Gastroesophageal sphincter (tissue), 4 donors: ENCODE measurements at regions not wholly inside any gene's neighbourhood (a gene's known extent, or its start where the extent isn't known, plus 50 kb on each side); places are given as distances from the start of the nearest gene placed in this dataset.

Experiments used
- ATAC-seq: fragments of 150-250 bp; one replicate; pipeline ENCODE4 v1.9.1; 2016; ENCODE audit warnings: mild to moderate bottlenecking, moderate library complexity
- H3K27ac ChIP-seq, 4 donors: fragments of 200-600 bp; sonication (generic) in 3 of 4; 1 replicate in 3 of 4; 2 replicates in 1 of 4; pipeline ENCODE4 v1.5.1; 2016 to 2019
- H3K27me3 ChIP-seq: fragments of 200-600 bp; sonication (generic); one replicate; pipeline ENCODE4 v1.5.1; 2019
- H3K36me3 ChIP-seq, 2 donors: fragments of 200-600 bp; sonication (generic); one replicate each; pipeline ENCODE4 v1.5.1; 2019; ENCODE audit warnings: control low read depth in 1 of 2
- H3K4me1 ChIP-seq, 3 donors: fragments of 200-600 bp; sonication (generic); 1 replicate in 2 of 3; 2 replicates in 1 of 3; pipeline ENCODE4 v1.5.1; 2016 to 2019; ENCODE audit warnings: control low read depth in 2 of 3
- H3K4me3 ChIP-seq, 2 donors: fragments of 200-600 bp; sonication (generic); one replicate each; pipeline ENCODE4 v1.5.1; 2019; ENCODE audit warnings: mild to moderate bottlenecking in 1 of 2, moderate library complexity in 1 of 2
- H3K9me3 ChIP-seq, 3 donors: fragments of 200-600 bp; sonication (generic); one replicate each; pipeline ENCODE4 v1.5.1; 2017 to 2019; ENCODE audit warnings: control low read depth in 2 of 3
- CTCF ChIP-seq, 4 experiments: fragments of 200-600 bp in 2 of 4; fragments of 450-650 bp in 2 of 4; sonication (generic) in 1 of 4; IDR thresholded peaks; one replicate each; pipeline ENCODE4 v1.5.1; 2017 to 2019; ENCODE audit warnings: antibody characterized with exemption in 4 of 4, mild to moderate bottlenecking in 2 of 4, moderate library complexity in 2 of 4
- EP300 ChIP-seq: sonication (generic); formaldehyde crosslinking; IDR thresholded peaks from one replicate; pipeline ENCODE4 v1.6.1; 2017; ENCODE audit warnings: antibody characterized with exemption, mild to moderate bottlenecking
- POLR2A ChIP-seq, 2 donors: fragments of 450-650 bp; IDR thresholded peaks; one replicate each; pipeline ENCODE4 v1.6.1; 2017; ENCODE audit warnings: antibody characterized with exemption in 2 of 2, mild to moderate bottlenecking in 2 of 2, moderate library complexity in 1 of 2
- POLR2AphosphoS5 ChIP-seq: sonication (generic); formaldehyde crosslinking; IDR thresholded peaks from one replicate; pipeline ENCODE4 v1.6.1; 2017; ENCODE audit warnings: antibody characterized with exemption
- WGBS, 2 donors: methylation state at CpG; one replicate each; pipeline ENCODE4 v1.1.5; 2018; ENCODE audit warnings: low coverage in 1 of 2; 5-methylcytosine and 5-hydroxymethylcytosine counted together

- H3K4me3 ChIP-seq: no peak overlapping the region
- ATAC-seq: no peak
- no peaks in the 10 kb centered on the region for H3K36me3 ChIP-seq
- peaks cover 0 to 30% (median 3%) of the 10 kb centered on the region in 3 donors for H3K4me1 ChIP-seq
- peaks cover 0 to 14% (median 0%) of the 10 kb centered on the region in 3 donors for H3K9me3 ChIP-seq
- H3K27me3 ChIP-seq: no peaks in the 10 kb centered on the region
- H3K27ac ChIP-seq: no peak overlapping the region
- TF ChIP-seq CTCF (IDR thresholded peaks at IDR 0.05): no peak
- no peak for TF ChIP-seq EP300
- TF ChIP-seq POLR2A (IDR thresholded peaks at IDR 0.05): no peak
- no peak for TF ChIP-seq POLR2AphosphoS5
Observed at GRCh38 chr5:123787635-123788034, 275.7 kb downstream of the CSNK1G3 start.

GRCh38 chr5:123787136-123787535 is 275.2 kb downstream of the CSNK1G3 start:
- no peak overlapping the region for H3K27ac ChIP-seq
- TF ChIP-seq POLR2A (IDR thresholded peaks at IDR 0.05) (no peak), CTCF (IDR thresholded peaks at IDR 0.05) (no peak), POLR2AphosphoS5 (no peak), EP300 (no peak)
- peaks cover 0 to 14% (median 0%) of the 10 kb centered on the region in 3 donors for H3K9me3 ChIP-seq
- H3K27me3 ChIP-seq: no peaks in the 10 kb centered on the region
- no peak for ATAC-seq
- peaks cover 0 to 30% (median 3%) of the 10 kb centered on the region in 3 donors for H3K4me1 ChIP-seq
- H3K36me3 ChIP-seq: no peaks in the 10 kb centered on the region
- 93 to 100% methylated on average over 1 of the region's 1 CpG for WGBS, 2 donors
- no peak overlapping the region for H3K4me3 ChIP-seq

GRCh38 chr5:123786411-123786810 is 274.4 kb downstream of the CSNK1G3 start:
- H3K4me1 ChIP-seq: peaks cover 0 to 30% (median 3%) of the 10 kb centered on the region in 3 donors
- peaks cover 0 to 14% (median 0%) of the 10 kb centered on the region in 3 donors for H3K9me3 ChIP-seq
- ATAC-seq: no peak
- TF ChIP-seq EP300 (no peak), POLR2A (IDR thresholded peaks at IDR 0.05) (no peak), POLR2AphosphoS5 (no peak), CTCF (IDR thresholded peaks at IDR 0.05) (no peak)
- no peak overlapping the region for H3K27ac ChIP-seq
- H3K27me3 ChIP-seq: no peaks in the 10 kb centered on the region
- H3K36me3 ChIP-seq: no peaks in the 10 kb centered on the region
- H3K4me3 ChIP-seq: no peak overlapping the region
- 78 to 84% methylated on average over 2 to 5 of the region's 5 CpGs for WGBS, 2 donors

- TF ChIP-seq EP300: no peak
- Histone ChIP-seq H3K27ac (no peak overlapping the region), H3K4me1 (peaks cover 0 to 30% (median 3%) of the 10 kb centered on the region in 3 donors), H3K27me3 (no peaks in the 10 kb centered on the region), H3K4me3 (no peak overlapping the region), H3K36me3 (no peaks in the 10 kb centered on the region), H3K9me3 (peaks cover 0 to 14% (median 0%) of the 10 kb centered on the region in 3 donors)
- no peak for ATAC-seq
- WGBS, 2 donors: 15 to 21% methylated on average over 5 of the region's 5 CpGs
Observed at GRCh38 chr5:123785162-123786071, 273.4 kb downstream of the CSNK1G3 start.

GRCh38 chr5:123783421-123783820 is 271.4 kb downstream of the CSNK1G3 start:
- TF ChIP-seq CTCF (IDR thresholded peaks at IDR 0.05) (no peak), POLR2AphosphoS5 (no peak), POLR2A (IDR thresholded peaks at IDR 0.05) (no peak), EP300 (no peak)
- ATAC-seq: no peak
- H3K27ac ChIP-seq: no peak overlapping the region
- H3K9me3 ChIP-seq: no peaks in the 10 kb centered on the region
- H3K4me3 ChIP-seq: no peak overlapping the region
- H3K36me3 ChIP-seq: no peaks in the 10 kb centered on the region
- WGBS, 2 donors: 53 to 67% methylated on average over 1 of the region's 1 CpG
- H3K4me1 ChIP-seq: peaks cover 0 to 30% (median 3%) of the 10 kb centered on the region in 3 donors
- no peaks in the 10 kb centered on the region for H3K27me3 ChIP-seq
